DND-41 (cell line): ENCODE measurements at regions not wholly inside any gene's neighbourhood (a gene's known extent, or its start where the extent isn't known, plus 50 kb on each side); places are given as distances from the start of the nearest gene placed in this dataset.

Experiments used
- ATAC-seq: fragments of 200-7000 bp; cut with Tn5 transposase; 3 replicates; pipeline ENCODE4 v1.9.1; 2021; ENCODE audit warnings: low read depth; ENCODE audit not compliant: insufficient read depth
- DNase-seq: peaks from one replicate; pipeline ENCODE4 v3.0.0-alpha.2; 2020
- H2AFZ ChIP-seq: 2 replicates; pipeline ENCODE4 v1.6.0; 2012; ENCODE audit warnings: low read depth, low read length
- H3K27ac ChIP-seq: 2 replicates; pipeline ENCODE4 v1.5.1; 2012; ENCODE audit warnings: low read length, inconsistent platforms
- H3K27me3 ChIP-seq: fragments of 200-600 bp; sonication (generic); 2 replicates; pipeline ENCODE4 v1.6.0; 2012; ENCODE audit warnings: low read length, mild to moderate bottlenecking, inconsistent platforms; ENCODE audit not compliant: insufficient read depth, poor library complexity
- H3K36me3 ChIP-seq: 2 replicates; pipeline ENCODE4 v1.5.1; 2012; ENCODE audit warnings: low read length, inconsistent platforms; ENCODE audit not compliant: insufficient read depth
- H3K4me1 ChIP-seq: 2 replicates; pipeline ENCODE4 v1.5.1; 2012; ENCODE audit warnings: mild to moderate bottlenecking, low read length; ENCODE audit not compliant: insufficient read depth
- H3K4me2 ChIP-seq: 2 replicates; pipeline ENCODE4 v1.6.0; 2012; ENCODE audit warnings: mild to moderate bottlenecking, moderate library complexity, low read length, inconsistent platforms; ENCODE audit not compliant: insufficient read depth
- H3K4me3 ChIP-seq, 2 experiments: fragments of 200-600 bp in 1 of 2; shearing (Covaris generic) in 1 of 2; 2 replicates each; pipeline ENCODE4 v1.5.1; 2012 to 2016; ENCODE audit warnings: inconsistent platforms in 2 of 2, low read length in 2 of 2, mild to moderate bottlenecking in 2 of 2, low read depth in 1 of 2, moderate library complexity in 1 of 2
- H3K79me2 ChIP-seq: 2 replicates; pipeline ENCODE4 v1.6.0; 2012; ENCODE audit warnings: low read length, inconsistent platforms; ENCODE audit not compliant: insufficient read depth
- H3K9ac ChIP-seq: 2 replicates; pipeline ENCODE4 v1.6.0; 2012; ENCODE audit warnings: low read depth, mild to moderate bottlenecking, inconsistent platforms, low read length, moderate library complexity
- H3K9me3 ChIP-seq: 2 replicates; pipeline ENCODE4 v1.5.1; 2012; ENCODE audit warnings: low read length, moderate library complexity, mild to moderate bottlenecking, inconsistent platforms; ENCODE audit not compliant: insufficient read depth, severe bottlenecking
- H4K20me1 ChIP-seq: 2 replicates; pipeline ENCODE4 v1.6.0; 2012; ENCODE audit warnings: low read length; ENCODE audit not compliant: insufficient read depth
- EZH2 ChIP-seq: IDR thresholded peaks from 3 replicates; pipeline ENCODE4 v1.6.1; 2012; ENCODE audit warnings: borderline replicate concordance, low read depth, mild to moderate bottlenecking, moderate library complexity, low read length, inconsistent platforms; ENCODE audit not compliant: severe bottlenecking
- TF ChIP-seq, protein P1 (sequence below): IDR thresholded peaks from 2 replicates; pipeline ENCODE4 v1.5.1; 2012; ENCODE audit warnings: borderline replicate concordance, low read length, moderate library complexity, mild to moderate bottlenecking; ENCODE audit not compliant: poor library complexity, severe bottlenecking; ENCODE audit errors: extremely low read depth

DNA sequence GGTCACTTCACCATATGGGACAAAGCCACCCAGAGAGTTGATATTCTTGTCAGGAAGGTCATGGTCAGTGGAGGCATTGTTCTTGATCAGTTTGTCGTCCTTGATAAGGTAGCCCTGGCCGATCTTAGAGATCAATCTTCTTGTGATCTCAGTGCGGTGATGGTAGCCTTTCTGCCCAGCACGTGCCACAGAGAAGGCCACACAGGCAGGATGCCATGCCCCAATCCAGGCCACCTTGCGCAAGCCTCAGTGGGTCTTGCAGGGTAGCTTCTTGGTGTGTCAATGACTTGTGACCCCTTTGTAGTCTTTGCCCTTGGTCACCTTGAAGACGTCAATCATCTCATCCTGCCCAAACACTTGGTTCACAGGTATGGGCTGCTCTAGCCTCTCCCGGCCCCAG lies 143.9 kb upstream of the ASB18 start:
- Histone ChIP-seq H3K36me3 (no peaks in the 10 kb centered on the region), H3K4me3 (no peak overlapping the region)
- ATAC-seq = no peak

DNA sequence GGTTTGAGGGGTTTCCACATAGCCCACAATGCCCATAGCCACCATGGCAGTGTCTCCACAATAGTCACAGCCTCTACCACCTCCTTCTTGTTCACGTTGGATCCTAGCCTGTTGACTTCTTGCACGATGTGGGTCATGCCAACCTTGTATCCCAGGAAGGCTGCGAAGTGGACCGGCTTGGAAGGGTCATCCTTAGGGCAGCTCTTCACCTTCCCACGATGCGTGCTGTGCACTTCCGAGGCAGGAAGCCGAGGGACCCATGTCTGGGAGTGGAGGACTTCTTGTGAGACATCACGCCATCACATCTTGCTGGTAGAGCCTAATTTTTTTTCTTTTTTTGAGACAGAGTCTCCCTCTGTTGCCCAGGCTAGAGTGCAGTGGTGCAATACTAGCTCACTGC lies 144.6 kb upstream of the ASB18 start:
- Histone ChIP-seq H2AFZ (no peak overlapping the region), H3K9me3 (no peaks in the 10 kb centered on the region), H3K36me3 (no peaks in the 10 kb centered on the region), H3K27ac (no peak overlapping the region), H3K79me2 (no peaks in the 10 kb centered on the region), H3K4me1 (no peaks in the 10 kb centered on the region), H3K27me3 (peaks cover 4% of the 10 kb centered on the region), H3K4me3 (no peak overlapping the region), H3K4me2 (no peak overlapping the region), H3K9ac (no peak overlapping the region), H4K20me1 (no peaks in the 10 kb centered on the region)
- TF ChIP-seq EZH2 = no peak
- TF ChIP-seq, protein P1, sequence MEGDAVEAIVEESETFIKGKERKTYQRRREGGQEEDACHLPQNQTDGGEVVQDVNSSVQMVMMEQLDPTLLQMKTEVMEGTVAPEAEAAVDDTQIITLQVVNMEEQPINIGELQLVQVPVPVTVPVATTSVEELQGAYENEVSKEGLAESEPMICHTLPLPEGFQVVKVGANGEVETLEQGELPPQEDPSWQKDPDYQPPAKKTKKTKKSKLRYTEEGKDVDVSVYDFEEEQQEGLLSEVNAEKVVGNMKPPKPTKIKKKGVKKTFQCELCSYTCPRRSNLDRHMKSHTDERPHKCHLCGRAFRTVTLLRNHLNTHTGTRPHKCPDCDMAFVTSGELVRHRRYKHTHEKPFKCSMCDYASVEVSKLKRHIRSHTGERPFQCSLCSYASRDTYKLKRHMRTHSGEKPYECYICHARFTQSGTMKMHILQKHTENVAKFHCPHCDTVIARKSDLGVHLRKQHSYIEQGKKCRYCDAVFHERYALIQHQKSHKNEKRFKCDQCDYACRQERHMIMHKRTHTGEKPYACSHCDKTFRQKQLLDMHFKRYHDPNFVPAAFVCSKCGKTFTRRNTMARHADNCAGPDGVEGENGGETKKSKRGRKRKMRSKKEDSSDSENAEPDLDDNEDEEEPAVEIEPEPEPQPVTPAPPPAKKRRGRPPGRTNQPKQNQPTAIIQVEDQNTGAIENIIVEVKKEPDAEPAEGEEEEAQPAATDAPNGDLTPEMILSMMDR = no peak
- ATAC-seq (no peak), DNase-seq (no peak)

More for the DNA sequence above, 143.9 kb upstream of the ASB18 start:
- Histone ChIP-seq H2AFZ (no peak overlapping the region), H3K4me1 (no peaks in the 10 kb centered on the region), H3K79me2 (no peaks in the 10 kb centered on the region), H3K27me3 (no peaks in the 10 kb centered on the region), H3K27ac (no peak overlapping the region), H3K9me3 (no peaks in the 10 kb centered on the region), H3K4me2 (no peak overlapping the region), H3K9ac (no peak overlapping the region), H4K20me1 (no peaks in the 10 kb centered on the region)
- no peak for DNase-seq
- TF ChIP-seq EZH2 = no peak
- TF ChIP-seq, protein P1 = no peak

DNA sequence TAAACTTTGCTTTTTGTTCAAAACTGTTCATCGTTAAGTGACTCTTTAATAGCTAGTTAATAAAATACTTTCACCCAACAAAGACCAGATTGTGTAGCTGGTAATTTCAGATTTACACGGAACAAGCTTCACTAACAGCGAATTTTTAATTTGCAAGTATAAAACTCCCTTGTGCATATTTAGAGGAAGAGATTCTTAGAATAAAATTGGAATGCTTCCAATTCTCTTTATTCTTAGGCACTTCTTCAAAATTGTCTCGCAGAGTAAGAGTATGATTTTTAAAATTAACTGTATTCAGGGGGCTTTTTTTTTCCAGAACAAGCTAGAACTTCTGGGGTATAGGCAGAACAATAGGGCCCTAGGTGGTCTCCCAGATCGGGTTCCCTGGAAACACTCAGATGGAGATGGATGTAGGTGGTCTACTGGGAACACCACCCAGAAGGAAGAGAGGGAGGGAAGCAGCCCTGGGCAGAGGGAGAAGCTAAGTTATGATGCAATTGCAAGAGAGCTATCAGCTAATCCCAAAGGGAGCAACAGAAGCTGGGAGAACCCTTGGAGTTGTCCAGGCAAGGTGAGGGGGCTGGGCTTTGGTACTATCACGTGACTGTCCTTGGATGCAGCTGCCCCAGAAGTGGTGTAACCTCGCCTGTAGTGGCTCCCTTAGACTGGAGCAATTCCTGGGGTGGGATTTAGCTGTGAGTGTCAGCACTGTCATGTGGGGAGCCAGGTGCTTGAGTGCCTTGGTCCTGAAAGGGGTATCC lies 151.7 kb upstream of the ASB18 start:
- Histone ChIP-seq H3K36me3 (no peaks in the 10 kb centered on the region), H3K4me2 (no peak overlapping the region), H3K9me3 (no peaks in the 10 kb centered on the region), H3K27me3 (peaks cover 15% of the 10 kb centered on the region), H4K20me1 (no peaks in the 10 kb centered on the region), H3K9ac (no peak overlapping the region), H3K4me1 (no peaks in the 10 kb centered on the region), H3K4me3 (no peak overlapping the region), H3K27ac (no peak overlapping the region), H3K79me2 (no peaks in the 10 kb centered on the region), H2AFZ (no peak overlapping the region)
- TF ChIP-seq, protein P1 = no peak
- TF ChIP-seq EZH2 = no peak
- no peak for ATAC-seq
- no peak for DNase-seq

DNA sequence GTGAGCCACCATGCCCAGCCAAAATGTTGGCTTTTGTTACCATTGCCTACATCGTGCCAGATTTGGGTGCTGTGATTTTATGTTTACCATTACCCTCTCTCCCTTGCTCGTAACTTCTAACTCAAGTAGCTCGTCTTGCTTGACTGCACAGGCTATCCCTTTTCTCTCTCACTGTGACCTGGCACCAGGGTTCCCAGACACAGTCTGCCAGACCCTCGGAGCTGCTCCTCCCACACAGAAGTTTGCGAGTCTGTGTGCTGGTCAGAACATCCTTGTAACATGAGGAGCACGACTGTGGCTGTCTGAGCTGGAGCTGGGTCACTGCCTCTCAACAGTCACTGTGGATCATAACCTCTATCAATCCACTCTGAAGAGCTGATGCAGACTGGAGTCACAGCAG lies 152.5 kb upstream of the ACKR3 start:
- H3K9me3 ChIP-seq = no peaks in the 10 kb centered on the region
- H3K9ac ChIP-seq = no peak overlapping the region
- TF ChIP-seq, protein P1 = no peak
- no peak for TF ChIP-seq EZH2
- no peaks in the 10 kb centered on the region for H3K36me3 ChIP-seq
- H3K4me3 ChIP-seq = no peak overlapping the region
- H3K27me3 ChIP-seq = peaks cover 15% of the 10 kb centered on the region
- H3K27ac ChIP-seq = no peak overlapping the region
- H4K20me1 ChIP-seq = no peaks in the 10 kb centered on the region
- H3K4me1 ChIP-seq = no peaks in the 10 kb centered on the region
- DNase-seq (no peak), ATAC-seq (no peak)
- no peak overlapping the region for H3K4me2 ChIP-seq
- no peak overlapping the region for H2AFZ ChIP-seq
- H3K79me2 ChIP-seq = no peaks in the 10 kb centered on the region
